SJSA1 (cell line): ENCODE measurements at regions not wholly inside any gene's neighbourhood (a gene's known extent, or its start where the extent isn't known, plus 50 kb on each side); places are given as distances from the start of the nearest gene placed in this dataset.
"Not testable (repeated sequence)": the region's sequence is repeated elsewhere in the genome, so short reads cannot be mapped to it uniquely, and the experiment has no call there.

Experiments
- DNase-seq, 2 experiments: peaks; one replicate each; pipeline ENCODE4 v3.0.0-alpha.2; 2015 to 2020; ENCODE audit warnings: low spot score in 2 of 2, low read depth in 1 of 2
- H3K27ac ChIP-seq: fragments of 250-450 bp; sonication (Bioruptor Pico); 2 replicates; pipeline ENCODE4 v1.5.1; 2020; ENCODE audit warnings: mild to moderate bottlenecking, moderate library complexity
- H3K27me3 ChIP-seq: fragments of 250-450 bp; sonication (Bioruptor Pico); replicated peaks from 2 replicates; pipeline ENCODE4 v1.5.1; 2020; ENCODE audit warnings: mild to moderate bottlenecking, moderate library complexity
- H3K36me3 ChIP-seq: fragments of 250-450 bp; sonication (Bioruptor Pico); 2 replicates; pipeline ENCODE4 v1.5.1; 2020; ENCODE audit warnings: mild to moderate bottlenecking
- H3K4me1 ChIP-seq: fragments of 250-450 bp; sonication (Bioruptor Pico); replicated peaks from 2 replicates; pipeline ENCODE4 v1.6.1; 2021; ENCODE audit warnings: mild to moderate bottlenecking
- H3K4me3 ChIP-seq: fragments of 250-450 bp; sonication (Bioruptor Pico); 2 replicates; pipeline ENCODE4 v1.5.1; 2020; ENCODE audit warnings: mild to moderate bottlenecking
- H3K9me3 ChIP-seq: fragments of 250-450 bp; sonication (Bioruptor Pico); replicated peaks from 2 replicates; pipeline ENCODE4 v1.5.1; 2020; ENCODE audit warnings: mild to moderate bottlenecking

- H3K27ac ChIP-seq, result no peak overlapping the region
- no peaks in the 10 kb centered on the region for H3K36me3 ChIP-seq
- H3K27me3 ChIP-seq, result no peaks in the 10 kb centered on the region
- H3K4me3 ChIP-seq, result no peak overlapping the region
- peaks cover 10% of the 10 kb centered on the region; the same call in 1 of the 2 replicates for H3K9me3 ChIP-seq
- DNase-seq, result no peak
- no peaks in the 10 kb centered on the region for H3K4me1 ChIP-seq
These were observed 1689.3 kb downstream of the TP53TG3F start for GRCh38 chr16:35148748-35149147.

GRCh38 chr16:35149550-35149949 lies 1690.1 kb downstream of the TP53TG3F start:
- Histone ChIP-seq H3K27ac (no peak overlapping the region), H3K4me3 (no peak overlapping the region), H3K9me3 (peaks cover 10% of the 10 kb centered on the region; the same call in 1 of the 2 replicates), H3K36me3 (no peaks in the 10 kb centered on the region), H3K4me1 (no peaks in the 10 kb centered on the region), H3K27me3 (no peaks in the 10 kb centered on the region)
- no peak for DNase-seq

GRCh38 chr16:35150805-35151312 lies 1691.4 kb downstream of the TP53TG3F start:
- Histone ChIP-seq H3K27ac (no peak overlapping the region), H3K4me3 (no peak overlapping the region), H3K27me3 (no peaks in the 10 kb centered on the region), H3K36me3 (no peaks in the 10 kb centered on the region), H3K4me1 (no peaks in the 10 kb centered on the region), H3K9me3 (peaks cover 10% of the 10 kb centered on the region; the same call in 1 of the 2 replicates)
- no peak for DNase-seq

- Histone ChIP-seq H3K4me3 (no peak overlapping the region), H3K27me3 (no peaks in the 10 kb centered on the region), H3K4me1 (no peaks in the 10 kb centered on the region), H3K27ac (no peak overlapping the region), H3K36me3 (no peaks in the 10 kb centered on the region), H3K9me3 (peaks cover 10% of the 10 kb centered on the region; the same call in 1 of the 2 replicates)
- DNase-seq, result no peak
These were observed 1692.7 kb downstream of the TP53TG3F start for GRCh38 chr16:35152067-35152627.

- no peaks in the 10 kb centered on the region for H3K4me1 ChIP-seq
- H3K4me3 ChIP-seq, result no peak overlapping the region
- no peak for DNase-seq
These were observed 1695.2 kb downstream of the TP53TG3F start for GRCh38 chr16:35154627-35155026.

GRCh38 chr16:35157549-35157948 lies 1698.1 kb downstream of the TP53TG3F start:
- DNase-seq, H3K4me1 ChIP-seq, H3K9me3 ChIP-seq, H3K27me3 ChIP-seq, H3K36me3 ChIP-seq, H3K4me3 ChIP-seq, H3K27ac ChIP-seq: not testable (repeated sequence)

More at GRCh38 chr16:35154627-35155026, 1695.2 kb downstream of the TP53TG3F start:
- no peaks in the 10 kb centered on the region for H3K36me3 ChIP-seq
- H3K27ac ChIP-seq, result no peak overlapping the region
- no peaks in the 10 kb centered on the region for H3K27me3 ChIP-seq
- peaks cover 4% of the 10 kb centered on the region; the same call in 1 of the 2 replicates for H3K9me3 ChIP-seq

GRCh38 chr16:35169324-35169723 lies 1709.9 kb downstream of the TP53TG3F start:
- H3K4me3 ChIP-seq, DNase-seq, H3K4me1 ChIP-seq, H3K36me3 ChIP-seq, H3K27me3 ChIP-seq, H3K9me3 ChIP-seq, H3K27ac ChIP-seq: not testable (repeated sequence)

- not testable (repeated sequence) for H3K27me3 ChIP-seq, DNase-seq, H3K4me3 ChIP-seq, H3K9me3 ChIP-seq, H3K4me1 ChIP-seq, H3K27ac ChIP-seq, H3K36me3 ChIP-seq
These were observed 1710.6 kb downstream of the TP53TG3F start for GRCh38 chr16:35170061-35170460.

GRCh38 chr16:35170610-35171009 lies 1711.2 kb downstream of the TP53TG3F start:
- Histone ChIP-seq H3K9me3 (peaks cover 4% of the 10 kb centered on the region; the same call in 1 of the 2 replicates), H3K4me3 (no peak overlapping the region), H3K27ac (no peak overlapping the region), H3K4me1 (no peaks in the 10 kb centered on the region), H3K27me3 (no peaks in the 10 kb centered on the region), H3K36me3 (no peaks in the 10 kb centered on the region)
- DNase-seq, result no peak

GRCh38 chr16:35171106-35171505 lies 1711.7 kb downstream of the TP53TG3F start:
- DNase-seq, result no peak
- Histone ChIP-seq H3K27me3 (no peaks in the 10 kb centered on the region), H3K27ac (no peak overlapping the region), H3K9me3 (peaks cover 4% of the 10 kb centered on the region; the same call in 1 of the 2 replicates), H3K36me3 (no peaks in the 10 kb centered on the region), H3K4me3 (no peak overlapping the region), H3K4me1 (no peaks in the 10 kb centered on the region)

- no peaks in the 10 kb centered on the region for H3K27me3 ChIP-seq
- H3K9me3 ChIP-seq, result peaks cover 4% of the 10 kb centered on the region; the same call in 1 of the 2 replicates
- H3K36me3 ChIP-seq, result no peaks in the 10 kb centered on the region
- no peaks in the 10 kb centered on the region for H3K4me1 ChIP-seq
- no peak for DNase-seq
- no peak overlapping the region for H3K27ac ChIP-seq
- no peak overlapping the region for H3K4me3 ChIP-seq
These were observed 1713.9 kb downstream of the TP53TG3F start for GRCh38 chr16:35173295-35173694.

GRCh38 chr16:35174016-35174415 lies 1714.6 kb downstream of the TP53TG3F start:
- Histone ChIP-seq H3K9me3 (peaks cover 4% of the 10 kb centered on the region; the same call in 1 of the 2 replicates), H3K36me3 (no peaks in the 10 kb centered on the region), H3K4me1 (no peaks in the 10 kb centered on the region), H3K4me3 (no peak overlapping the region), H3K27ac (no peak overlapping the region), H3K27me3 (no peaks in the 10 kb centered on the region)
- DNase-seq, result no peak

- no peaks in the 10 kb centered on the region for H3K27me3 ChIP-seq
- DNase-seq, result no peak
- no peaks in the 10 kb centered on the region for H3K36me3 ChIP-seq
- H3K4me3 ChIP-seq, result no peak overlapping the region
- H3K27ac ChIP-seq, result no peak overlapping the region
- no peaks in the 10 kb centered on the region for H3K4me1 ChIP-seq
- peaks cover 4% of the 10 kb centered on the region; the same call in 1 of the 2 replicates for H3K9me3 ChIP-seq
These were observed 1717.0 kb downstream of the TP53TG3F start for GRCh38 chr16:35176449-35176848.

GRCh38 chr16:35177851-35178250 lies 1718.4 kb downstream of the TP53TG3F start:
- Histone ChIP-seq H3K27ac (no peak overlapping the region), H3K27me3 (no peaks in the 10 kb centered on the region)

GRCh38 chr16:35180970-35181369 lies 1721.6 kb downstream of the TP53TG3F start:
- H3K9me3 ChIP-seq, result peaks cover 5% of the 10 kb centered on the region

More at GRCh38 chr16:35177851-35178250, 1718.4 kb downstream of the TP53TG3F start:
- Histone ChIP-seq H3K4me1 (no peaks in the 10 kb centered on the region), H3K9me3 (peaks cover 5% of the 10 kb centered on the region), H3K4me3 (no peak overlapping the region), H3K36me3 (no peaks in the 10 kb centered on the region)
- no peak for DNase-seq

More at GRCh38 chr16:35180970-35181369, 1721.6 kb downstream of the TP53TG3F start:
- H3K36me3 ChIP-seq, result no peaks in the 10 kb centered on the region
- no peak overlapping the region for H3K27ac ChIP-seq
- H3K4me3 ChIP-seq, result no peak overlapping the region
- no peak for DNase-seq
- H3K4me1 ChIP-seq, result no peaks in the 10 kb centered on the region
- no peaks in the 10 kb centered on the region for H3K27me3 ChIP-seq
